Retinal pigment epithelial cell (primary cell): ENCODE measurements at regions not wholly inside any gene's neighbourhood (a gene's known extent, or its start where the extent isn't known, plus 50 kb on each side); places are given as distances from the start of the nearest gene placed in this dataset.

Source experiments
- DNase-seq: peaks from one replicate; pipeline ENCODE4 v3.0.0-alpha.2; 2010; ENCODE audit warnings: low read depth
- H3K4me3 ChIP-seq: 2 replicates; pipeline ENCODE4 v1.5.1; 2011; ENCODE audit warnings: mild to moderate bottlenecking, low read length, control low read depth, moderate library complexity
- TF ChIP-seq, protein P1 (sequence below): conservative IDR thresholded peaks from 2 replicates; pipeline ENCODE4 v1.5.1; 2011; ENCODE audit warnings: low read depth, low read length, control low read depth, inconsistent platforms

DNA sequence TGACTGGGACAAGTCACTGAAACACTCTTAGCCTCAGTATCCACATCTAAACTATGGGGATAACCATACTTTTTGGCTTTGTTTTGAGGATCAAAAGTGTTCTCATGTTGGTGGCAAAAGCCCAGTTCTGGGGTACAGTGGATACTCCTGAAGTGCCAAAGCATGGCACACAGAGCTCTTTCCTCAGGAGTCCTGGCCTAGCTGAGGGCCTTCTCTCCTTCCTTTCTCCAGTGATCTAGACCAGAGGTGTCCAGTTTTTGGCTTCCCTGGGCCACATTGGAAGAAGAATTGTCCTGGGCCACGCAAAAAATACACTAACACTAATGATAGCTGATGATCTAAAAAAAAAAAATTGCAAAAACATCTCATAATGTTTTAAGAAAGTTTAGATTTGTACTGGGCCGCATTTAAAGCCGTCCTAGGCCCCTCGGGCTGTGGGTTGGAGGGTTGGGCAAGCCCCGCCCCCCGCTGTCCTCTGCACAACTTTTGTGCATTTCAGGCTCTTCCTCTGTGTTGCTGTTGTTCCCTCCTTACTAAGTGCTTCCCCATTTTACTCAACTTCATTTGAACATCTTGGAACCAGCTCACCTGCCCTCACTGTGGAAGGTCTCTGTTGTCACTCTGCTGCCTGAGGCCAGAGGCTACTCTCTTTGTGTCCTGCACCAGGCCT, 337.0 kb downstream of the CYRIA start:
- TF ChIP-seq, protein P1, sequence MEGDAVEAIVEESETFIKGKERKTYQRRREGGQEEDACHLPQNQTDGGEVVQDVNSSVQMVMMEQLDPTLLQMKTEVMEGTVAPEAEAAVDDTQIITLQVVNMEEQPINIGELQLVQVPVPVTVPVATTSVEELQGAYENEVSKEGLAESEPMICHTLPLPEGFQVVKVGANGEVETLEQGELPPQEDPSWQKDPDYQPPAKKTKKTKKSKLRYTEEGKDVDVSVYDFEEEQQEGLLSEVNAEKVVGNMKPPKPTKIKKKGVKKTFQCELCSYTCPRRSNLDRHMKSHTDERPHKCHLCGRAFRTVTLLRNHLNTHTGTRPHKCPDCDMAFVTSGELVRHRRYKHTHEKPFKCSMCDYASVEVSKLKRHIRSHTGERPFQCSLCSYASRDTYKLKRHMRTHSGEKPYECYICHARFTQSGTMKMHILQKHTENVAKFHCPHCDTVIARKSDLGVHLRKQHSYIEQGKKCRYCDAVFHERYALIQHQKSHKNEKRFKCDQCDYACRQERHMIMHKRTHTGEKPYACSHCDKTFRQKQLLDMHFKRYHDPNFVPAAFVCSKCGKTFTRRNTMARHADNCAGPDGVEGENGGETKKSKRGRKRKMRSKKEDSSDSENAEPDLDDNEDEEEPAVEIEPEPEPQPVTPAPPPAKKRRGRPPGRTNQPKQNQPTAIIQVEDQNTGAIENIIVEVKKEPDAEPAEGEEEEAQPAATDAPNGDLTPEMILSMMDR = no peak
- DNase-seq = no peak

DNA sequence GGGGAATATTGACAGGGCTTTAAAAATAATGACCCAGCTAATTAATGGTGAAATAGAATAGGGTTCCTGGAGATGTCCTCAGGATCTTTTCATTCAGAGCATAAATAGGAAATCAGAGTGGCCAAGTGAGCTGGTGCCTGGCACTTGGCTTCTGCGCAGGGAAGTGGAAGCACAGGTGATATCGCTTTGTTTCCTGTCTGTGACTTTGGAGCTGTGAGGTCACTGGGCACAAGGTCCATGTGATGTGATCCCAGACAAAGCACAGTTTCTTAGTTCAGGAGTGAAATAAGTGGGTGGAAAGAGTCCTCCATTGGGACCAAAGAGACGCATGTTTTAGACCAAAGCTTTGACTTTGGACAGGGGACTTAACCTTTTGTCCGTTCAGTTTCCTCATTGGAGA, 338.3 kb downstream of the CYRIA start:
- DNase-seq = no peak
- TF ChIP-seq, protein P1 = no peak

More for the DNA sequence above, 337.0 kb downstream of the CYRIA start:
- no peak overlapping the region for H3K4me3 ChIP-seq

DNA sequence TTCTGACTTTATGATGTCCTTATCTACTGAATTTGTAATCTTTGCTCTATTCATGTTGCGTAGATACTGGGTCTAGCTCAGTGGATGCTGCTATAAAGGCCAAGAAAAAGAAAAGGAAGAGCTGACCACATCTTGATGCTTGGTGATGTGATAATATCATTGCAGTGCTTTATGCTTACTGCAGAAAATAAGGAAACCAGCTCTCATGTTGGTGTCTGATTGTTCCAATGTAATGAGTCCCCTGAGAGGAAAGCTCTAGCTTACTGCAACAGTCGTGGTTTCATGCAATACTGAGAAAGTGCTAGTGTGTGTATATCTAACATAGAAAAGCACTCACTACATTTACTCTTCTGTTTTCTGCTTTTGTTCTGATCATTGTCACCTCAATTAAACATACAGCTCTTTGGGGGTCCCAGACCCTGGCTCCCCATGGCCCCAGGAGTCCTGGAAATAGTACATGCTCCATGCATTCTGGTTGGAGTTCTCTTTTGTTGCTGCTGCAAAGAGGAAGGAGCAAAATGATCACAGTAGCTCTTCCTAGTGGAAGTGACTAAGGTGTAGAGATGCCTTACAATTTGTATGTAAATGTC, 338.8 kb downstream of the CYRIA start:
- DNase-seq = no peak
- TF ChIP-seq, protein P1 = no peak
- no peak overlapping the region for H3K4me3 ChIP-seq

More for the DNA sequence above, 338.3 kb downstream of the CYRIA start:
- no peak overlapping the region for H3K4me3 ChIP-seq

DNA sequence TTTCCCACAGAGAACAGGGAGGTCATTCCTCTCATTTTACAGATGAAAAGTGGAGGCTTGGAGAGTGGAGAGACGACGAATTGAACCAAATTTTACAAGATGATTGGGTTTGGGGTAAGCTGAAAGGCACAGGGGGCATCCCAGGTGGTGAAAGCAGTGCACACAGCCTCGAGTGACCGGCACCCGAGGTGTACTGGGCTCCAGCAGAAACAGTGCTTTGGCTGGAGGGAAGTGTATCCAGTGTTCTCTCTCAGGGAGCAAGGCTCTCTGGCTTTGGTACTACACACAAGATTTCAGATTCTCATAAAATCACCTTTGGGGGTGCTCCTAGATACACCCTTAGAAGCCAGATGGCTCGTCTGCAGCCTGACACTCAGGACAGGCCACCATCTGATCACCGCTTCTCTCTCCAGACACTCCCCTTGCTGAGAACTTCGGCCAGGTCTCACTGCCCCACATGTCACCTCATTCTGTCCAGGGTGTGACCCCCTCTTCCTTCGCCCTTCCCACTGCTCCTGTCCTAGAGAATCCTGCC, 339.6 kb downstream of the CYRIA start:
- TF ChIP-seq, protein P1 = no peak
- no peak overlapping the region for H3K4me3 ChIP-seq
- no peak for DNase-seq

DNA sequence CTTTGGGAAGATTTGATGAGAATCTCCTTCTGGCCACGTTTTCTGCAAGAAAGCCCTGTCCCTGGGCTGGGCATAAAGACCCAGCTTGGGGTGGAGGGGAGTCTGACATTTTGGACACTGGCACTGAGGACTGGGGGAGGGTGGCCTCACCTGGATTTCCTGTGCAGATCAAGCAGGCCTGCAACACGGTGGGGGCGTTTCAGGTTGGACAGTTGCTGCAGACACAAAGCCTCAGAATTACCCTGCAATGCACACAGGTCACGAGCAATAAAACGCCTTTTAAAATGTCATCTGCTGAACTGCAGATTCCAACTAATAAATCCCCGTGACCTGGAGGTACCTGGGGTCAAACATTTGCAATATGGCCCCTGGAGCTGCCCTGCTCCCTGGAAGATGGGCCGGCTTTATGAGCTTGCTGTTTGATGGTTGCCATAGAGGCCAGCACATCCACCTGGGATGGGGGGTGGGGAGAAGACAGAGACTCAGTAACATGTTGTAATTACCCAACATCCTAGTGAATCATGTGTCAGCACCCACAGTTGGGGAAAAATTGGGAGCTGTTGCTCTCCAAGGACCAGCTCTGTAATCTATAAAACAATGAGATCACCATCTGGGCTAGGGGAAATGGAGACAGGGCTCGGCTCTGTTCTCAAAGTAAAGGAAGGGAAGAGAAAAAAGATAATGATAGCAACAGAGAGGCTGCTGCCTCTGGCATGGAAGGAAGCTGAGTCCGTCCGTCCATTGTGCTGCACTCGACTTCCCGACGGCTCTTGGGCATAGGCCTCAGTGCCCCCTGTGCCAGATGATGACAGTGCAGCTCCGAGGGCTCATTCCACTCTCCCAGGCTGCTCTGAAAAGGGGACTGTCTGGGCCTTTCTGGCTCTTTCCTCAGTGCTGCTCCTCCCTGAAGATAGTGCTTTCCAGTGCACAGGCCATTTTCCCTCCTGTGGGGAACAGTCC, 340.3 kb downstream of the CYRIA start:
- no peak overlapping the region for H3K4me3 ChIP-seq
- no peak for DNase-seq
- TF ChIP-seq, protein P1 = no peak

DNA sequence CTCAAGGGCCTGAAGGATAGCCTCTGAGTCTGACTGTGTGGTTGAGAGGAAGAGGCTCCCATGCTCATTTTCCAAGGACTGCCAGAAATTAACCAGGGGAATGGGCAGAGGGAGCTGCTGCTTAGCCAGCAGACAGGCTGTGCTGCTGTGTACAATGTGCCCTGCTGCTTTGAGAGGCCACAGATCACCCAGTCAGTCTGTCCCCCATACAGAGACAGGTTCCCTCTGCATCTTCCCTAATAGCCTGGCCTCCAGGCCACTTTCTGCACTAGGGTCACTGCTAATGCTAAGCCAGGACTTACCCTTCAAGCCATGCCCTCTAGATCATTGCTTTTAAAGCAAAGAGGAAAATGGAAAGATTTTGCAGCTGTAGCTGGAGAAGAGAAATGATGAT, 341.1 kb downstream of the CYRIA start:
- TF ChIP-seq, protein P1 = no peak
- no peak overlapping the region for H3K4me3 ChIP-seq

More for the DNA sequence above, 341.1 kb downstream of the CYRIA start:
- DNase-seq = no peak
